WTC11 (cell line): ENCODE measurements at regions not wholly inside any gene's neighbourhood (a gene's known extent, or its start where the extent isn't known, plus 50 kb on each side); places are given as distances from the start of the nearest gene placed in this dataset.

ENCODE experiments used
- ATAC-seq: fragments of 200-7000 bp; cut with Tn5 transposase; 2 replicates; pipeline ENCODE4 v1.10.0; 2021; ENCODE audit warnings: mild to moderate bottlenecking, moderate library complexity
- CTCF ChIA-PET: fragments of 300-600 bp; sonication (Branson Sonifier 250); formaldehyde crosslinking; loops from one replicate; lab custom pipeline; 2021; ENCODE audit warnings: antibody characterized with exemption; lab: Charles Lee
- POLR2A ChIA-PET: fragments of 350-600 bp; sonication (Branson Sonifier 250); formaldehyde crosslinking; loops from one replicate; lab custom pipeline; 2021; ENCODE audit warnings: antibody characterized with exemption; lab: Charles Lee
- DNase-seq: peaks from one replicate; pipeline ENCODE4 v3.0.0; 2021; ENCODE audit warnings: low spot score
- H3K27ac Mint-ChIP-seq: 2 replicates; pipeline ENCODE4 v1.8.0; 2021; ENCODE audit warnings: mixed read lengths
- H3K27me3 Mint-ChIP-seq: 2 replicates; pipeline ENCODE4 v1.8.0; 2021; ENCODE audit warnings: low read depth, mild to moderate bottlenecking, moderate library complexity, mixed read lengths
- H3K36me3 Mint-ChIP-seq: 2 replicates; pipeline ENCODE4 v1.8.0; 2021; ENCODE audit warnings: mixed read lengths
- H3K4me1 Mint-ChIP-seq: 2 replicates; pipeline ENCODE4 v1.8.0; 2022; ENCODE audit warnings: mixed read lengths
- H3K4me3 Mint-ChIP-seq: 2 replicates; pipeline ENCODE4 v1.8.0; 2021; ENCODE audit warnings: mild to moderate bottlenecking, moderate library complexity, mixed read lengths
- H3K9me3 Mint-ChIP-seq: 2 replicates; pipeline ENCODE4 v1.8.0; 2021; ENCODE audit warnings: mixed read lengths
- ATF1 ChIP-seq: sonication (generic); formaldehyde crosslinking; IDR thresholded peaks from 2 replicates; pipeline ENCODE4 v1.8.1; 2023; ENCODE audit warnings: mild to moderate bottlenecking, moderate library complexity, missing genetic modification reagents
- CREB1 ChIP-seq: sonication (generic); formaldehyde crosslinking; IDR thresholded peaks from 2 replicates; pipeline ENCODE4 v1.8.0; 2023; ENCODE audit warnings: mild to moderate bottlenecking, missing genetic modification reagents
- CTCF ChIP-seq: fragments of 200-600 bp; IDR thresholded peaks from 2 replicates; pipeline ENCODE4 v1.8.0; 2022; ENCODE audit warnings: antibody characterized with exemption
- E2F4 ChIP-seq: sonication (generic); formaldehyde crosslinking; IDR thresholded peaks from 2 replicates; pipeline ENCODE4 v1.8.1; 2022; ENCODE audit warnings: low read depth, mild to moderate bottlenecking, moderate library complexity, missing genetic modification reagents, borderline replicate concordance
- ESRRA ChIP-seq: sonication (generic); formaldehyde crosslinking; IDR thresholded peaks from 2 replicates; pipeline ENCODE4 v1.8.1; 2022; ENCODE audit warnings: mild to moderate bottlenecking, missing genetic modification reagents, borderline replicate concordance
- FOXJ3 ChIP-seq: sonication (generic); formaldehyde crosslinking; IDR thresholded peaks from 2 replicates; pipeline ENCODE4 v1.9.0; 2021; ENCODE audit warnings: missing genetic modification reagents, mild to moderate bottlenecking, borderline replicate concordance
- KAT7 ChIP-seq: sonication (generic); formaldehyde crosslinking; IDR thresholded peaks from 2 replicates; pipeline ENCODE4 v1.8.1; 2023; ENCODE audit warnings: missing genetic modification reagents, mild to moderate bottlenecking, borderline replicate concordance
- MXD4 ChIP-seq: fragments of 250-450 bp; sonication (Bioruptor Pico); IDR thresholded peaks from 2 replicates; pipeline ENCODE4 v1.8.0; 2021; ENCODE audit warnings: mild to moderate bottlenecking, moderate library complexity, borderline replicate concordance
- NFE2L1 ChIP-seq: sonication (generic); formaldehyde crosslinking; IDR thresholded peaks from 2 replicates; pipeline ENCODE4 v1.8.1; 2023; ENCODE audit warnings: missing genetic modification reagents
- PRRX2 ChIP-seq: fragments of 250-450 bp; sonication (Bioruptor Pico); IDR thresholded peaks from 2 replicates; pipeline ENCODE4 v1.8.0; 2021; ENCODE audit warnings: mild to moderate bottlenecking
- RELA ChIP-seq: sonication (generic); formaldehyde crosslinking; IDR thresholded peaks from 2 replicates; pipeline ENCODE4 v1.8.1; 2022; ENCODE audit warnings: missing genetic modification reagents, mild to moderate bottlenecking, borderline replicate concordance
- TCF7 ChIP-seq: sonication (generic); formaldehyde crosslinking; IDR thresholded peaks from 2 replicates; pipeline ENCODE4 v1.8.0; 2022; ENCODE audit warnings: mild to moderate bottlenecking, low read depth, missing genetic modification reagents, moderate library complexity
- ZBTB43 ChIP-seq: sonication (generic); formaldehyde crosslinking; IDR thresholded peaks from 2 replicates; pipeline ENCODE4 v1.8.1; 2023; ENCODE audit warnings: mild to moderate bottlenecking, missing genetic modification reagents
- ZNF219 ChIP-seq: sonication (generic); formaldehyde crosslinking; IDR thresholded peaks from 2 replicates; pipeline ENCODE4 v1.8.0; 2023; ENCODE audit warnings: missing genetic modification reagents, mild to moderate bottlenecking, borderline replicate concordance
- ZNF281 ChIP-seq: sonication (generic); formaldehyde crosslinking; IDR thresholded peaks from 2 replicates; pipeline ENCODE4 v1.8.0; 2023; ENCODE audit warnings: mild to moderate bottlenecking, missing genetic modification reagents
- ZNF317 ChIP-seq: sonication (generic); formaldehyde crosslinking; IDR thresholded peaks from 2 replicates; pipeline ENCODE4 v1.8.1; 2023; ENCODE audit warnings: low read depth, mild to moderate bottlenecking, moderate library complexity, missing genetic modification reagents, borderline replicate concordance
- ZNF512 ChIP-seq: sonication (generic); formaldehyde crosslinking; IDR thresholded peaks from 2 replicates; pipeline ENCODE4 v1.8.1; 2022; ENCODE audit warnings: missing genetic modification reagents, borderline replicate concordance
- ZNF671 ChIP-seq: fragments of 250-450 bp; sonication (Bioruptor Pico); IDR thresholded peaks from 2 replicates; pipeline ENCODE4 v1.8.0; 2021; ENCODE audit warnings: mild to moderate bottlenecking
- TF ChIP-seq, protein P1 (sequence below): fragments of 250-450 bp; sonication (Bioruptor Pico); IDR thresholded peaks from 2 replicates; pipeline ENCODE4 v1.8.0; 2021; ENCODE audit warnings: mild to moderate bottlenecking
- TF ChIP-seq, protein P2 (sequence below): sonication (generic); formaldehyde crosslinking; IDR thresholded peaks from 2 replicates; pipeline ENCODE4 v1.8.1; 2023; ENCODE audit warnings: mild to moderate bottlenecking, missing genetic modification reagents, moderate library complexity
- TF ChIP-seq, protein P3 (sequence below): sonication (generic); formaldehyde crosslinking; conservative IDR thresholded peaks from 2 replicates; pipeline ENCODE4 v1.8.1; 2023; ENCODE audit warnings: mild to moderate bottlenecking, low read depth, missing genetic modification reagents, moderate library complexity

DNA sequence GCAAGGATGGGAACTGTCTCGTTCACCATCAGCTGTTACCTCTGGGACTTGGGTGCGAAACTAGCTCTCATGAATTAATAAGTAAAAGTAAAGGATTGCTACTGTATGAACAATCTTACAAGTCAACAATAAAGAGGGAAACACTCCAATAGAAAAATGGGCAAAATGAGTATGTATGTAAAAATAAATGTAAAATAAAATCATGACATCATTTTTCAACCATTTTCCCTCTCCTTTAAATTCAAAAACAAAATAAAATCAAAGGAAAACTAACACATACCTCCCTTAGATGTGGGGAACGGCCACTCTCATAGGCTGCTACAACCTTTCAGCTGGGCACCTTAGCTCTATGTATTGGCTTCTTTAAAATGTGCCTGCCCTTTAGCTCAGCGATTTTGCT, 389.7 kb upstream of the ARID1B start:
- no peak for ATAC-seq
- Mint-ChIP-seq H3K4me3 (no peak overlapping the region), H3K27ac (no peak overlapping the region), H3K4me1 (peaks cover 22% of the 10 kb centered on the region), H3K27me3 (no peaks in the 10 kb centered on the region), H3K36me3 (no peaks in the 10 kb centered on the region), H3K9me3 (peaks cover 21% of the 10 kb centered on the region)
- ChIA-PET CTCF (no interaction called here), POLR2A (no interaction called here)
- TF ChIP-seq ZNF317 (CRISPR knock-in tag) (no peak), KAT7 (CRISPR knock-in tag) (no peak), ZNF512 (CRISPR knock-in tag) (no peak), CREB1 (no peak), ESRRA (CRISPR knock-in tag) (no peak), RELA (CRISPR knock-in tag) (no peak), PRRX2 (CRISPR knock-in tag) (no peak), E2F4 (CRISPR knock-in tag) (no peak), ATF1 (no peak), CTCF (no peak), ZNF219 (no peak), MXD4 (CRISPR knock-in tag) (no peak), FOXJ3 (no peak)
- TF ChIP-seq, protein P1, sequence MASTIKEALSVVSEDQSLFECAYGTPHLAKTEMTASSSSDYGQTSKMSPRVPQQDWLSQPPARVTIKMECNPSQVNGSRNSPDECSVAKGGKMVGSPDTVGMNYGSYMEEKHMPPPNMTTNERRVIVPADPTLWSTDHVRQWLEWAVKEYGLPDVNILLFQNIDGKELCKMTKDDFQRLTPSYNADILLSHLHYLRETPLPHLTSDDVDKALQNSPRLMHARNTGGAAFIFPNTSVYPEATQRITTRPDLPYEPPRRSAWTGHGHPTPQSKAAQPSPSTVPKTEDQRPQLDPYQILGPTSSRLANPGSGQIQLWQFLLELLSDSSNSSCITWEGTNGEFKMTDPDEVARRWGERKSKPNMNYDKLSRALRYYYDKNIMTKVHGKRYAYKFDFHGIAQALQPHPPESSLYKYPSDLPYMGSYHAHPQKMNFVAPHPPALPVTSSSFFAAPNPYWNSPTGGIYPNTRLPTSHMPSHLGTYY: no peak
- TF ChIP-seq, protein P2, sequence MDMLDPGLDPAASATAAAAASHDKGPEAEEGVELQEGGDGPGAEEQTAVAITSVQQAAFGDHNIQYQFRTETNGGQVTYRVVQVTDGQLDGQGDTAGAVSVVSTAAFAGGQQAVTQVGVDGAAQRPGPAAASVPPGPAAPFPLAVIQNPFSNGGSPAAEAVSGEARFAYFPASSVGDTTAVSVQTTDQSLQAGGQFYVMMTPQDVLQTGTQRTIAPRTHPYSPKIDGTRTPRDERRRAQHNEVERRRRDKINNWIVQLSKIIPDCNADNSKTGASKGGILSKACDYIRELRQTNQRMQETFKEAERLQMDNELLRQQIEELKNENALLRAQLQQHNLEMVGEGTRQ: no peak
- DNase-seq: no peak

GRCh38 chr6:156383059-156383458, 394.1 kb upstream of the ARID1B start:
- ChIA-PET POLR2A (no interaction called here), CTCF (no interaction called here)
- DNase-seq (no peak), ATAC-seq (no peak)
- no peak overlapping the region for H3K27ac Mint-ChIP-seq
- H3K36me3 Mint-ChIP-seq: no peaks in the 10 kb centered on the region
- peaks cover 16% of the 10 kb centered on the region for H3K4me1 Mint-ChIP-seq
- H3K27me3 Mint-ChIP-seq: no peaks in the 10 kb centered on the region; the same call in 1 of the 2 replicates
- no peak overlapping the region for H3K4me3 Mint-ChIP-seq
- H3K9me3 Mint-ChIP-seq: peaks cover 21% of the 10 kb centered on the region
- TF ChIP-seq NFE2L1 (no peak), TCF7 (CRISPR knock-in tag) (no peak), ZNF317 (CRISPR knock-in tag) (no peak), ZNF281 (CRISPR knock-in tag) (no peak), ZNF671 (CRISPR knock-in tag) (no peak), ZBTB43 (CRISPR knock-in tag) (no peak), PRRX2 (CRISPR knock-in tag) (no peak)
- TF ChIP-seq, protein P3, sequence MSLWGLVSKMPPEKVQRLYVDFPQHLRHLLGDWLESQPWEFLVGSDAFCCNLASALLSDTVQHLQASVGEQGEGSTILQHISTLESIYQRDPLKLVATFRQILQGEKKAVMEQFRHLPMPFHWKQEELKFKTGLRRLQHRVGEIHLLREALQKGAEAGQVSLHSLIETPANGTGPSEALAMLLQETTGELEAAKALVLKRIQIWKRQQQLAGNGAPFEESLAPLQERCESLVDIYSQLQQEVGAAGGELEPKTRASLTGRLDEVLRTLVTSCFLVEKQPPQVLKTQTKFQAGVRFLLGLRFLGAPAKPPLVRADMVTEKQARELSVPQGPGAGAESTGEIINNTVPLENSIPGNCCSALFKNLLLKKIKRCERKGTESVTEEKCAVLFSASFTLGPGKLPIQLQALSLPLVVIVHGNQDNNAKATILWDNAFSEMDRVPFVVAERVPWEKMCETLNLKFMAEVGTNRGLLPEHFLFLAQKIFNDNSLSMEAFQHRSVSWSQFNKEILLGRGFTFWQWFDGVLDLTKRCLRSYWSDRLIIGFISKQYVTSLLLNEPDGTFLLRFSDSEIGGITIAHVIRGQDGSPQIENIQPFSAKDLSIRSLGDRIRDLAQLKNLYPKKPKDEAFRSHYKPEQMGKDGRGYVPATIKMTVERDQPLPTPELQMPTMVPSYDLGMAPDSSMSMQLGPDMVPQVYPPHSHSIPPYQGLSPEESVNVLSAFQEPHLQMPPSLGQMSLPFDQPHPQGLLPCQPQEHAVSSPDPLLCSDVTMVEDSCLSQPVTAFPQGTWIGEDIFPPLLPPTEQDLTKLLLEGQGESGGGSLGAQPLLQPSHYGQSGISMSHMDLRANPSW: no peak
